GM19438 (cell line): ENCODE measurements at regions not wholly inside any gene's neighbourhood (a gene's known extent, or its start where the extent isn't known, plus 50 kb on each side); places are given as distances from the start of the nearest gene placed in this dataset.
A peak's percentile ranks its signal among the peaks of the same experiment; 100 is the strongest.

ENCODE experiments used
- ATAC-seq: cut with Tn5 transposase; IDR thresholded peaks from one replicate; pipeline ENCODE4 v1.9.1; 2021; ENCODE audit warnings: low read depth; ENCODE audit not compliant: unreplicated experiment

GRCh38 chr5:109478830-109479229 lies 69.1 kb upstream of the PJA2 start:
- ATAC-seq: no peak

- ATAC-seq: no peak
Measured at GRCh38 chr5:109476292-109476691, 66.5 kb upstream of the PJA2 start.

GRCh38 chr5:109469896-109470662 lies 60.3 kb upstream of the PJA2 start:
- ATAC-seq: no peak

GRCh38 chr5:109468737-109469420 lies 59.1 kb upstream of the PJA2 start:
- peak; percentile 95 for ATAC-seq

- ATAC-seq: no peak
Measured at GRCh38 chr5:109468288-109468676, 58.5 kb upstream of the PJA2 start.

GRCh38 chr5:109467058-109467457 lies 57.3 kb upstream of the PJA2 start:
- ATAC-seq: no peak
